ENCODE measurements at regions not wholly inside any gene's neighbourhood (a gene's known extent, or its start where the extent isn't known, plus 50 kb on each side); places are given as distances from the start of the nearest gene placed in this dataset.
A peak's percentile ranks its signal among the peaks of the same experiment; 100 is the strongest.

DNA sequence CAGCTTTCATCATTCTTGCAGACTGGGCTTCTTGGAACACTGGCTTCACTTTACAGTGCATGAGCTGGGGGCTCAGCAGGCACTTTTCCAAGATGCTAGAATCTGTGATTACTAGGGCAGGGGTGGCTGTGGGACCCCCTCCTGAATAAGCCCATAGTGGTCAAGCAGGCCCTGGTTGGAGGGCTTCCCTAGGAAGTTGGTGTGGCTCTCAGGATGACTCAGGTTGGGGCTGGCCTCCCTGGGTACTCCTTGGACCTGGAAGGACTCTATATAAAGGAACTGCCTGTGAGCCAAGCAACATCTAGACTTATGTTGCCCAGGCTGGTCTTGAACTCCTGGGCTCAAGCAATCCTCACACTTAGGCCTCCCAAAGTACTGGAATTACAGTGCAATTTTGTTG is 88.3 kb upstream of the HELT start:
- Histone ChIP-seq H3K4me1 (ENCODE audit: control insufficient read depth in 2 of 2, insufficient read depth in 2 of 2, low read length in 2 of 2) (no peaks in the 10 kb centered on the region), H3K9me3 (ENCODE audit: control insufficient read depth in 2 of 2, low read length in 2 of 2) (no peaks in the 10 kb centered on the region), H3K27me3 (ENCODE audit: control insufficient read depth in 2 of 2, insufficient read depth in 2 of 2, low read length in 2 of 2) (no peaks in the 10 kb centered on the region), H3K36me3 (ENCODE audit: control insufficient read depth in 2 of 2, insufficient read depth in 2 of 2, low read length in 2 of 2) (no peaks in the 10 kb centered on the region), H3K4me3 (ENCODE audit: low read length in 2 of 2) (no peak overlapping the region), H3K9ac (ENCODE audit: low read depth in 1 of 2, low read length in 2 of 2) (no peak overlapping the region), H3K27ac (ENCODE audit: low read depth in 2 of 2, low read length in 2 of 2) (no peak overlapping the region)

- H3K4me1 ChIP-seq (ENCODE audit: control insufficient read depth in 2 of 2, insufficient read depth in 2 of 2, low read length in 2 of 2), result peaks cover 0 to 2% of the 10 kb centered on the region in 2 donors
- H3K4me3 ChIP-seq (ENCODE audit: low read length in 2 of 2), result no peak overlapping the region
- no peaks in the 10 kb centered on the region for H3K27me3 ChIP-seq (ENCODE audit: control insufficient read depth in 2 of 2, insufficient read depth in 2 of 2, low read length in 2 of 2)
- no peak overlapping the region for H3K27ac ChIP-seq (ENCODE audit: low read depth in 2 of 2, low read length in 2 of 2)
- H3K9ac ChIP-seq (ENCODE audit: low read depth in 1 of 2, low read length in 2 of 2), result no peak overlapping the region
- H3K36me3 ChIP-seq (ENCODE audit: control insufficient read depth in 2 of 2, insufficient read depth in 2 of 2, low read length in 2 of 2), result no peaks in the 10 kb centered on the region
- H3K9me3 ChIP-seq (ENCODE audit: control insufficient read depth in 2 of 2, low read length in 2 of 2), result no peaks in the 10 kb centered on the region
These were observed 85.9 kb upstream of the HELT start for GRCh38 chr4:184932343-184932742.

DNA sequence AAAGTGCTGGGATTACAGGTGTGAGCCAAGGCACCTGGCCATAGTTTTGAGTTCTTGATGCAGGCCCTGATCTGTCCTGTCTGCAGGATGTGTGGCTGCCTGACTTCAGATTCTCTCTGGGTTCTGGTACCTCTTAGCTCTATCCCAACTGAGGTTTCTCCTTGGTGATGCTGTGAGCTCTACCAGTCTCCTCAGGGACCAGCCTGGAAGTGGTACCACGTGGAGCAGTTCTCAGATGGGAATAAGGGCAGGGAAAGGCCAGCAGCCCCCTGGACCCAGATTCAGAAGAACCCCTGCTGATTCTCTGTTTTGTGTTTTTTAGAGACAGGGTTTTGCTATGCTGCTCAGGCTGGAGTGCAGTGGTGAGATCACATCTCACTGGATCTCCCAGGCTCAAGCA is 85.0 kb upstream of the HELT start:
- Histone ChIP-seq H3K9ac (ENCODE audit: low read depth in 1 of 2, low read length in 2 of 2) (no peak overlapping the region), H3K4me3 (ENCODE audit: low read length in 2 of 2) (no peak overlapping the region), H3K36me3 (ENCODE audit: control insufficient read depth in 2 of 2, insufficient read depth in 2 of 2, low read length in 2 of 2) (no peaks in the 10 kb centered on the region), H3K27ac (ENCODE audit: low read depth in 2 of 2, low read length in 2 of 2) (no peak overlapping the region), H3K27me3 (ENCODE audit: control insufficient read depth in 2 of 2, insufficient read depth in 2 of 2, low read length in 2 of 2) (no peaks in the 10 kb centered on the region), H3K9me3 (ENCODE audit: control insufficient read depth in 2 of 2, low read length in 2 of 2) (no peaks in the 10 kb centered on the region), H3K4me1 (ENCODE audit: control insufficient read depth in 2 of 2, insufficient read depth in 2 of 2, low read length in 2 of 2) (peaks cover 0 to 3% of the 10 kb centered on the region in 2 donors)

DNA sequence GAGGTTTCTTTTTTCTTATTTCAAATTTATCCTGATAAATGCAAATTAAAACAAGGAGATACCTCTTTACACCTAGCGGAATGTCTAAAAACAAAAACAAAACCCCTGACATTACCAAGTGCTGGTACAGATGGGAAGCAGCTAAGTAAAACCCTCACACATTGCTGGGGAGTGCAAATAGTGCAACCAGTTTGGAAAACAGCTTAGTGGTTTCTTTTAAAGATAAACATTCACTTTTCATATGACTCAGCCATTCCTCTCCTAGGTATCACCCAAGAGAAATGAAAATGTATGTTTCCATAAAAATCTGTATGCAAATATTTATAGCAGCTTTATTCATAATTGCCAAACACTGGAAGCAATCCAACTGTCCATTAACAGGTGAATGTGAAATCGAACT is 84.1 kb upstream of the HELT start:
- Histone ChIP-seq H3K27ac (ENCODE audit: low read depth in 2 of 2, low read length in 2 of 2) (no peak overlapping the region), H3K27me3 (ENCODE audit: control insufficient read depth in 2 of 2, insufficient read depth in 2 of 2, low read length in 2 of 2) (no peaks in the 10 kb centered on the region)

DNA sequence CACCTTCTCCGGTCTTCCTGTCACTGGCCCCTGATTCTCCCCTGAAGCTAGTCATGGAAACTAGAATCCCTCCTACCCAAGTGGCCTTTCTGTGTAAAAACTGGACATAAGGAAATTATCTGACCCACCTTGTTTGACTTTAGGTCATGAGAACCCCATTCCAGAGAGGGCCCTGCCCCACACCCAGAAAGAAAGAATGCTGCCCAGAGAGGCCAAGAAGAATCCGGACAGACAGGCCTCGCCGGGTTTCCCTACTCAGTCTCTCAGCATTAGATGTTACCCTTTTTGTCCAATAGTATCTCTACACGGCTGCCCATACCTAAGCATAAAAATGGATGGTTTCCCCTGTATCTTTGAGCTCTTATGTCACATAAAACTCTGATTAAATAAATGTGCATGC is 83.3 kb upstream of the HELT start:
- H3K4me3 ChIP-seq (ENCODE audit: low read length in 2 of 2), result no peak overlapping the region
- peaks cover 0 to 3% of the 10 kb centered on the region in 2 donors for H3K4me1 ChIP-seq (ENCODE audit: control insufficient read depth in 2 of 2, insufficient read depth in 2 of 2, low read length in 2 of 2)
- H3K27ac ChIP-seq (ENCODE audit: low read depth in 2 of 2, low read length in 2 of 2), result no peak overlapping the region
- no peaks in the 10 kb centered on the region for H3K27me3 ChIP-seq (ENCODE audit: control insufficient read depth in 2 of 2, insufficient read depth in 2 of 2, low read length in 2 of 2)
- H3K9ac ChIP-seq (ENCODE audit: low read depth in 1 of 2, low read length in 2 of 2), result no peak overlapping the region
- H3K36me3 ChIP-seq (ENCODE audit: control insufficient read depth in 2 of 2, insufficient read depth in 2 of 2, low read length in 2 of 2), result no peaks in the 10 kb centered on the region
- no peaks in the 10 kb centered on the region for H3K9me3 ChIP-seq (ENCODE audit: control insufficient read depth in 2 of 2, low read length in 2 of 2)

More for the DNA sequence above, 84.1 kb upstream of the HELT start:
- no peaks in the 10 kb centered on the region for H3K36me3 ChIP-seq (ENCODE audit: control insufficient read depth in 2 of 2, insufficient read depth in 2 of 2, low read length in 2 of 2)
- no peaks in the 10 kb centered on the region for H3K9me3 ChIP-seq (ENCODE audit: control insufficient read depth in 2 of 2, low read length in 2 of 2)
- H3K9ac ChIP-seq (ENCODE audit: low read depth in 1 of 2, low read length in 2 of 2), result no peak overlapping the region
- peaks cover 0 to 3% of the 10 kb centered on the region in 2 donors for H3K4me1 ChIP-seq (ENCODE audit: control insufficient read depth in 2 of 2, insufficient read depth in 2 of 2, low read length in 2 of 2)
- H3K4me3 ChIP-seq (ENCODE audit: low read length in 2 of 2), result no peak overlapping the region

DNA sequence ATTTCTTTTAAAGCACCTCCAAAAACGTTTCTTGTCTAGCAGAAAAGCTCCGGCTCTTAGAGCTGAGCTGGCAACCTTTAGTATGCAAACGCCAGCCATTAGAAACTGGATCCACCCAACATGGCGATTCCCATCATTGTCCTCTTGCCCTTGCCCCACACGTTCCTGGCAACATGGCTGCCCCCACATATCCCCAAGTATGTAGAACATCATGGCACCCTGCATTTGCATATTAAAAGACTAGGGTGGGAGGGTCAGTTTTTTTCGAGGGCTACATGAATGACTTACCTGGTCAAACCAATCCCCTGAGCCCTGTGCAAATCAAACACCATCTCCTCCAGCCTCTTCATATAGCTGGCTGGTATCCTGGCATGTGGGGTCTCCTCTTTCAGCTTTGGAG is 82.2 kb upstream of the HELT start:
- Histone ChIP-seq H3K9ac (ENCODE audit: low read depth in 1 of 2, low read length in 2 of 2) (no peak overlapping the region), H3K36me3 (ENCODE audit: control insufficient read depth in 2 of 2, insufficient read depth in 2 of 2, low read length in 2 of 2) (no peaks in the 10 kb centered on the region), H3K9me3 (ENCODE audit: control insufficient read depth in 2 of 2, low read length in 2 of 2) (no peaks in the 10 kb centered on the region), H3K4me3 (ENCODE audit: low read length in 2 of 2) (no peak overlapping the region), H3K27me3 (ENCODE audit: control insufficient read depth in 2 of 2, insufficient read depth in 2 of 2, low read length in 2 of 2) (no peaks in the 10 kb centered on the region), H3K27ac (ENCODE audit: low read depth in 2 of 2, low read length in 2 of 2) (no peak overlapping the region), H3K4me1 (ENCODE audit: control insufficient read depth in 2 of 2, insufficient read depth in 2 of 2, low read length in 2 of 2) (peaks cover 0 to 3% of the 10 kb centered on the region in 2 donors)

- Histone ChIP-seq H3K27me3 (ENCODE audit: control insufficient read depth in 2 of 2, insufficient read depth in 2 of 2, low read length in 2 of 2) (peaks cover 0 to 3% of the 10 kb centered on the region in 2 donors), H3K9me3 (ENCODE audit: control insufficient read depth in 2 of 2, low read length in 2 of 2) (no peaks in the 10 kb centered on the region), H3K27ac (ENCODE audit: low read depth in 2 of 2, low read length in 2 of 2) (no peak overlapping the region)
These were observed 81.1 kb upstream of the HELT start for GRCh38 chr4:184937030-184937710.

GRCh38 chr4:184937745-184938144 is 80.5 kb upstream of the HELT start:
- H3K27ac ChIP-seq (ENCODE audit: low read depth in 2 of 2, low read length in 2 of 2), result peak overlapping the region in 1 of 2 donors; percentile 23
- peaks cover 0 to 3% of the 10 kb centered on the region in 2 donors for H3K27me3 ChIP-seq (ENCODE audit: control insufficient read depth in 2 of 2, insufficient read depth in 2 of 2, low read length in 2 of 2)
- H3K36me3 ChIP-seq (ENCODE audit: control insufficient read depth in 2 of 2, insufficient read depth in 2 of 2, low read length in 2 of 2), result no peaks in the 10 kb centered on the region
- H3K9me3 ChIP-seq (ENCODE audit: control insufficient read depth in 2 of 2, low read length in 2 of 2), result no peaks in the 10 kb centered on the region
- H3K9ac ChIP-seq (ENCODE audit: low read depth in 1 of 2, low read length in 2 of 2), result no peak overlapping the region
- peaks cover 0 to 3% of the 10 kb centered on the region in 2 donors for H3K4me1 ChIP-seq (ENCODE audit: control insufficient read depth in 2 of 2, insufficient read depth in 2 of 2, low read length in 2 of 2)
- no peak overlapping the region for H3K4me3 ChIP-seq (ENCODE audit: low read length in 2 of 2)

More at GRCh38 chr4:184937030-184937710, 81.1 kb upstream of the HELT start:
- Histone ChIP-seq H3K4me1 (ENCODE audit: control insufficient read depth in 2 of 2, insufficient read depth in 2 of 2, low read length in 2 of 2) (peaks cover 0 to 3% of the 10 kb centered on the region in 2 donors), H3K36me3 (ENCODE audit: control insufficient read depth in 2 of 2, insufficient read depth in 2 of 2, low read length in 2 of 2) (no peaks in the 10 kb centered on the region), H3K4me3 (ENCODE audit: low read length in 2 of 2) (no peak overlapping the region), H3K9ac (ENCODE audit: low read depth in 1 of 2, low read length in 2 of 2) (no peak overlapping the region)

- H3K4me3 ChIP-seq (ENCODE audit: low read length in 2 of 2), result no peak overlapping the region
- no peaks in the 10 kb centered on the region for H3K36me3 ChIP-seq (ENCODE audit: control insufficient read depth in 2 of 2, insufficient read depth in 2 of 2, low read length in 2 of 2)
- peaks cover 0 to 3% of the 10 kb centered on the region in 2 donors for H3K27me3 ChIP-seq (ENCODE audit: control insufficient read depth in 2 of 2, insufficient read depth in 2 of 2, low read length in 2 of 2)
- H3K4me1 ChIP-seq (ENCODE audit: control insufficient read depth in 2 of 2, insufficient read depth in 2 of 2, low read length in 2 of 2), result peaks cover 0 to 3% of the 10 kb centered on the region in 2 donors
- H3K27ac ChIP-seq (ENCODE audit: low read depth in 2 of 2, low read length in 2 of 2), result no peak overlapping the region
- no peaks in the 10 kb centered on the region for H3K9me3 ChIP-seq (ENCODE audit: control insufficient read depth in 2 of 2, low read length in 2 of 2)
- H3K9ac ChIP-seq (ENCODE audit: low read depth in 1 of 2, low read length in 2 of 2), result no peak overlapping the region
These were observed 79.4 kb upstream of the HELT start for GRCh38 chr4:184938871-184939270.

DNA sequence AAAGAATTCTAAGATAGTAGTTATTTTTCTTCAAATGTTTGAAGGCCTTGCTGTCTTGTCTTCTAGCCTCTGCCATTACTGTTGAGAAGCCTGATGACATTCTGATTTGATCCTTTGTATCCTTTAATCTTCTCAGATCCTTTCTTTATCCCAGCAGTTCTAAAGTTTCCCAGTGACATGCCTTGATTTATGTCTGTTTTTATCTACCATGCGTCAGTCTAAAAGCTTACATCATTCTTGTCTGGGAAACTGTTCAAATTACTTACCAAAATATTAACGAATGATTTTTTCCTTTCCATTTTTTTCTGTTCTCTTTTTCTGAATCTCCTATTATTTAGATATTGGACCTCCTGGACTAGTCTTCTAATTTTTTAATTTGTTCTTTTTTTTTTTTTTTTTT is 78.3 kb upstream of the HELT start:
- Histone ChIP-seq H3K27me3 (ENCODE audit: control insufficient read depth in 2 of 2, insufficient read depth in 2 of 2, low read length in 2 of 2) (peaks cover 0 to 3% of the 10 kb centered on the region in 2 donors), H3K9me3 (ENCODE audit: control insufficient read depth in 2 of 2, low read length in 2 of 2) (no peaks in the 10 kb centered on the region)

More for the DNA sequence above, 78.3 kb upstream of the HELT start:
- Histone ChIP-seq H3K4me3 (ENCODE audit: low read length in 2 of 2) (no peak overlapping the region), H3K27ac (ENCODE audit: low read depth in 2 of 2, low read length in 2 of 2) (no peak overlapping the region), H3K36me3 (ENCODE audit: control insufficient read depth in 2 of 2, insufficient read depth in 2 of 2, low read length in 2 of 2) (no peaks in the 10 kb centered on the region), H3K9ac (ENCODE audit: low read depth in 1 of 2, low read length in 2 of 2) (no peak overlapping the region), H3K4me1 (ENCODE audit: control insufficient read depth in 2 of 2, insufficient read depth in 2 of 2, low read length in 2 of 2) (peaks cover 0 to 3% of the 10 kb centered on the region in 2 donors)
